ENCODE measurements at regions not wholly inside any gene's neighbourhood (a gene's known extent, or its start where the extent isn't known, plus 50 kb on each side); places are given as distances from the start of the nearest gene placed in this dataset.

DNA sequence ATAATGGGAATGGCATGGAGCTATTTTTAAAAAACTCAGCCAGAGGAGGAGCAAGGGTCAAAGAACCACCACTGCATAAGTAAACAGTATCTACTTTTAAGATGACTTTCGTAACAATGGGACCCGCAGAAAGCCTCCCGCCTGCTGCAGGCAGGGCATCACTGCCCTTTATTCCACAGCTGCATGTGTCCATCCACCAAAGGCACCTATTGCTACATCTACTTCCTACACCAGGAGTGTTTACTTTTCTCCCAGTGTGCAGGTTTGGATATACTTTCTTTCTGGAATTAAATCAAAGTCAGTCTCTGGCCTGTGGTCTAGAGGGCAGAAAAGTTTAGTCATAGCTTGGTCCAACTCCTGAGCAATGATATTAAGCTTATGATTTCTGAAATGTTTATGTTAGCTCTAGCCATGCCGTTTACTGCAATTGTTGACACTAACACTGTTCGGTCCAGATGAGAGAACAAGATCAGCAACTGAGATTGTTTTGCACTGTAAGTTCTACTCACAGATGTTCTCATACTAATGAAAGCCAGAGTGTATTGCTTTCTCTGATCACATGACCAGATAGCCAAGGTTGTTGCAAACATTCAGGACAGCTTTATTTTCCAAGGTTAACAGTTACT lies 391.5 kb downstream of the FGF10 start:
- peak overlapping the region in 2 of 4 donors; percentile 42 to 59 for H3K27ac ChIP-seq
- H3K9me3 ChIP-seq: no peaks in the 10 kb centered on the region
- 43 to 45% methylated on average over 5 of the region's 5 CpGs for WGBS, 2 donors

DNA sequence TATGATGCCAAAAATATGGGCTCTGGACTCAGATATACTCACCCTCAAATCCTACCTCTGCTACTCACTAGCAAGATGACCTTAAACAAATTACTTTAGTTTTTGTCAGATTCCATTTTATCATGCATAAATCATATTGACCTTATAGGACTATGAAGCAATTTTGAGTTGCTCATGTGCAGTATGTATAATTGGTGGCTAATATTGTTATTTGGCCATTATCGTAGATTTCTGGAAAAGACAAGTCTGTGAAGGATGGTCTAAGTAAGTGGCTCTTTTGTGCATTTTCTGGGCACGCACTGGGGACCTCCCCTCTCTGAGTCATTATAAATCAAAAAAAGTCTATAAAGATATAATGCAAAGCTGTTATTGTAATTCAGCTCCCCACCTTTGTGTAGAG lies 393.0 kb downstream of the FGF10 start:
- ATAC-seq (no peak), FAIRE-seq (no peak), DNase-seq (no peak)
- intact Hi-C loops (cut with DNase I): no loop called here
- H3K4me1 ChIP-seq: peaks cover 29 to 39% (median 29%) of the 10 kb centered on the region in 3 donors
- H3K36me3 ChIP-seq: no peaks in the 10 kb centered on the region
- TF ChIP-seq, protein P1, sequence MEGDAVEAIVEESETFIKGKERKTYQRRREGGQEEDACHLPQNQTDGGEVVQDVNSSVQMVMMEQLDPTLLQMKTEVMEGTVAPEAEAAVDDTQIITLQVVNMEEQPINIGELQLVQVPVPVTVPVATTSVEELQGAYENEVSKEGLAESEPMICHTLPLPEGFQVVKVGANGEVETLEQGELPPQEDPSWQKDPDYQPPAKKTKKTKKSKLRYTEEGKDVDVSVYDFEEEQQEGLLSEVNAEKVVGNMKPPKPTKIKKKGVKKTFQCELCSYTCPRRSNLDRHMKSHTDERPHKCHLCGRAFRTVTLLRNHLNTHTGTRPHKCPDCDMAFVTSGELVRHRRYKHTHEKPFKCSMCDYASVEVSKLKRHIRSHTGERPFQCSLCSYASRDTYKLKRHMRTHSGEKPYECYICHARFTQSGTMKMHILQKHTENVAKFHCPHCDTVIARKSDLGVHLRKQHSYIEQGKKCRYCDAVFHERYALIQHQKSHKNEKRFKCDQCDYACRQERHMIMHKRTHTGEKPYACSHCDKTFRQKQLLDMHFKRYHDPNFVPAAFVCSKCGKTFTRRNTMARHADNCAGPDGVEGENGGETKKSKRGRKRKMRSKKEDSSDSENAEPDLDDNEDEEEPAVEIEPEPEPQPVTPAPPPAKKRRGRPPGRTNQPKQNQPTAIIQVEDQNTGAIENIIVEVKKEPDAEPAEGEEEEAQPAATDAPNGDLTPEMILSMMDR (IDR thresholded peaks at IDR 0.05): no peak
- no peaks in the 10 kb centered on the region for H3K9me3 ChIP-seq
- no peak overlapping the region for H3K4me3 ChIP-seq
- no peaks in the 10 kb centered on the region for H3K27me3 ChIP-seq
- WGBS, 2 donors: 95 to 99% methylated on average over 2 of the region's 2 CpGs
- no peak overlapping the region for H3K27ac ChIP-seq

More for the DNA sequence above, 391.5 kb downstream of the FGF10 start:
- H3K4me1 ChIP-seq: peaks cover 39 to 53% (median 40%) of the 10 kb centered on the region in 3 donors
- H3K4me3 ChIP-seq: no peak overlapping the region
- ATAC-seq: peak; percentile 60 to 64 (median 62)
- no peaks in the 10 kb centered on the region for H3K36me3 ChIP-seq
- FAIRE-seq: no peak
- peak in 2 of 6 donors; percentile 16 to 26 for DNase-seq
- no peaks in the 10 kb centered on the region for H3K27me3 ChIP-seq
- TF ChIP-seq, protein P1 (IDR thresholded peaks at IDR 0.05): no peak
- intact Hi-C loops (cut with DNase I): no loop called here

DNA sequence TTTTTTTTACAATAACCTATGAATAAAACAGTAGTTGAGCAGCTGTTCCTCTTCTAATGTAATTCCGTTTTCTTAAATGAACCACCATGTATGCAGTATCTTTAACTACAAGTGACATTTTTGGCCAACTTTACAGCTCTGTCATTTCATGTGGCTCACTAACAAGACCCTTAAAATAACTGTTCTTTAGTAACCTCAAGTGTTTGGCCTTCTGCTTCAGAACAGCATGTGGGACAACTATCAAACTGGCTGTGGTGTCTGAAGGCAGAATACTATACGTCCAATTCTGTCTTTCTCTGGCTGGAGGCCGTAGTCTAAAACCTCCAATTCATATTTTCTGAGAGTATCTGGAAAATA lies 391.4 kb downstream of the NNT start:
- 86 to 92% methylated on average over 3 of the region's 3 CpGs for WGBS, 2 donors
- no peak overlapping the region for H3K4me3 ChIP-seq
- H3K4me1 ChIP-seq: peaks cover 11 to 24% (median 20%) of the 10 kb centered on the region in 3 donors
- intact Hi-C loops (cut with DNase I): no loop called here
- no peak for ATAC-seq
- DNase-seq: no peak
- FAIRE-seq: no peak
- H3K27me3 ChIP-seq: no peaks in the 10 kb centered on the region
- no peaks in the 10 kb centered on the region for H3K36me3 ChIP-seq
- no peak overlapping the region for H3K27ac ChIP-seq
- H3K9me3 ChIP-seq: no peaks in the 10 kb centered on the region
- TF ChIP-seq, protein P1 (IDR thresholded peaks at IDR 0.05): no peak

DNA sequence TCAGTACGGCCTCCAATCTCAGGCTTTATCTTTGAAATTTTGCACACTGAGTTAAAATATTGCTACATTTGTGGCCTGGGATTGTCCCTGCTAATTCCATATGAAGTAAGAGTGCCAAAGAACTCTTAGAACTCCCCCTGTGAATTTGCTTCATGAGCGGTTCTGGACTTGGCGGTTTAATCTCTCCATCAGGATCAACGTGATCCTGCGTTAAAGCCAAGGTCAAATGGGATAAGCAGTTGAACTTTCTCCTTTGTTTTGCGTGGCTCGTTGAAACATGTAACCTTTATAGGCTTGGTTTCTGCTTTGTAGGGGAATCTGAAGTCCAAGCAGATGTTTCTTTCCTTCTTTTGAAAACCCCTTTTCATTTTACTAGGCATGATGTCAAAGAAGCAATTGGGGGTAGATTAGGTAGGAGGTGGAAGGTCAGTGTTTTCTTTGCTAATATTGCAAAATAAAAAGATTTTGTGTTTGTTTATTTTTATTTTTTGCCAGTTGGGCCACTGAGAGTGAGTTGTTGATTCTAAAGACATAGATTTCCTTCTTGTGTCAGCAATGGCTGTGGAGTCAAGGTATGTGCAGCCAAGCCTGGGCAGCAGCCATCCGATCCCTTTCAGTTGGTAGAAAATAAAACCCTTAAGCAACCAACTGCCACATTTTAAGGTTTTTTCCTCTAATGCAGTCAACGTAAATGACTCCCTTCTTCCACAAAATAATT lies 390.8 kb downstream of the NNT start:
- no peak for FAIRE-seq

More for the DNA sequence above, 390.8 kb downstream of the NNT start:
- 59 to 72% methylated on average over 9 of the region's 9 CpGs for WGBS, 2 donors
- TF ChIP-seq, protein P1 (IDR thresholded peaks at IDR 0.05): no peak
- no peak overlapping the region for H3K27ac ChIP-seq
- ATAC-seq (no peak), DNase-seq (no peak)
- H3K4me3 ChIP-seq: no peak overlapping the region
- H3K27me3 ChIP-seq: no peaks in the 10 kb centered on the region
- H3K9me3 ChIP-seq: no peaks in the 10 kb centered on the region
- intact Hi-C loops (cut with DNase I): no loop called here
- H3K36me3 ChIP-seq: no peaks in the 10 kb centered on the region
- peaks cover 7 to 18% (median 14%) of the 10 kb centered on the region in 3 donors for H3K4me1 ChIP-seq
